GM18498 (cell line): ENCODE measurements at regions not wholly inside any gene's neighbourhood (a gene's known extent, or its start where the extent isn't known, plus 50 kb on each side); places are given as distances from the start of the nearest gene placed in this dataset.
A peak's percentile ranks its signal among the peaks of the same experiment; 100 is the strongest.
"Not testable (repeated sequence)": the region's sequence is repeated elsewhere in the genome, so short reads cannot be mapped to it uniquely, and the experiment has no call there.

Experiments used
- ATAC-seq: cut with Tn5 transposase; IDR thresholded peaks from one replicate; pipeline ENCODE4 v1.9.1; 2021; ENCODE audit warnings: mild to moderate bottlenecking, moderate library complexity; ENCODE audit not compliant: unreplicated experiment

GRCh38 chr4:14340321-14340720 lies 662.0 kb upstream of the CPEB2 start:
- ATAC-seq: no peak

- ATAC-seq: no peak
Measured at GRCh38 chr4:14343961-14344360, 658.3 kb upstream of the CPEB2 start.

GRCh38 chr4:14345356-14345775 lies 656.9 kb upstream of the CPEB2 start:
- ATAC-seq: no peak

GRCh38 chr4:14347526-14347925 lies 654.8 kb upstream of the CPEB2 start:
- ATAC-seq: no peak

GRCh38 chr4:14348506-14348905 lies 653.8 kb upstream of the CPEB2 start:
- no peak for ATAC-seq

- not testable (repeated sequence) for ATAC-seq
Measured at GRCh38 chr4:14358544-14359160, 643.6 kb upstream of the CPEB2 start.

- ATAC-seq: no peak
Measured at GRCh38 chr4:14359991-14360390, 642.3 kb upstream of the CPEB2 start.

- ATAC-seq: no peak
Measured at GRCh38 chr4:14361084-14361483, 641.2 kb upstream of the CPEB2 start.

- ATAC-seq: no peak
Measured at GRCh38 chr4:14362385-14362784, 639.9 kb upstream of the CPEB2 start.

- no peak for ATAC-seq
Measured at GRCh38 chr4:14364953-14365536, 637.2 kb upstream of the CPEB2 start.

GRCh38 chr4:14368391-14368790 lies 633.9 kb upstream of the CPEB2 start:
- ATAC-seq: no peak

- ATAC-seq: no peak
Measured at GRCh38 chr4:14371131-14371530, 631.1 kb upstream of the CPEB2 start.

- no peak for ATAC-seq
Measured at GRCh38 chr4:14375816-14376215, 626.5 kb upstream of the CPEB2 start.

- no peak for ATAC-seq
Measured at GRCh38 chr4:14379183-14379582, 623.1 kb upstream of the CPEB2 start.

- peak; percentile 45 for ATAC-seq
Measured at GRCh38 chr4:14383652-14384051, 618.6 kb upstream of the CPEB2 start.

- ATAC-seq: no peak
Measured at GRCh38 chr4:14384824-14385223, 617.5 kb upstream of the CPEB2 start.

GRCh38 chr4:14386196-14386595 lies 616.1 kb upstream of the CPEB2 start:
- ATAC-seq: no peak

GRCh38 chr4:14387647-14388046 lies 614.6 kb upstream of the CPEB2 start:
- no peak for ATAC-seq

- no peak for ATAC-seq
Measured at GRCh38 chr4:14392378-14392777, 609.9 kb upstream of the CPEB2 start.

- no peak for ATAC-seq
Measured at GRCh38 chr4:14396183-14396582, 606.1 kb upstream of the CPEB2 start.

- ATAC-seq: no peak
Measured at GRCh38 chr4:14399848-14400247, 602.4 kb upstream of the CPEB2 start.

- ATAC-seq: no peak
Measured at GRCh38 chr4:14400307-14400706, 602.0 kb upstream of the CPEB2 start.

GRCh38 chr4:14403132-14403531 lies 599.1 kb upstream of the CPEB2 start:
- ATAC-seq: no peak
